ENCODE measurements at regions not wholly inside any gene's neighbourhood (a gene's known extent, or its start where the extent isn't known, plus 50 kb on each side); places are given as distances from the start of the nearest gene placed in this dataset.

- TF ChIP-seq CTCF (conservative IDR thresholded peaks at IDR 0.05 in 1 of 2, IDR thresholded peaks at IDR 0.05 in 1 of 2; ENCODE audit: low read depth in 1 of 2, low read length in 2 of 2): no peak
- no peak for TF ChIP-seq EZH2 (IDR thresholded peaks at IDR 0.05; ENCODE audit: low read length, missing control alignments)
These were observed 271.3 kb upstream of the RGS18 start for GRCh38 chr1:191886977-191887376.

All from fibroblast of lung (primary cell).